ENCODE measurements at regions not wholly inside any gene's neighbourhood (a gene's known extent, or its start where the extent isn't known, plus 50 kb on each side); places are given as distances from the start of the nearest gene placed in this dataset.

- TF ChIP-seq SKIL (IDR thresholded peaks at IDR 0.05; ENCODE audit: low read depth, poor library complexity, severe bottlenecking): no peak
- no peak for TF ChIP-seq BCL11A (IDR thresholded peaks at IDR 0.05; ENCODE audit: low read depth, low read length)
- no peak for TF ChIP-seq NBN (IDR thresholded peaks at IDR 0.05)
- TF ChIP-seq FOS (IDR thresholded peaks at IDR 0.05; ENCODE audit: borderline replicate concordance, extremely low read depth, insufficient read length): no peak
- TF ChIP-seq POLR2AphosphoS5 (IDR thresholded peaks at IDR 0.05; ENCODE audit: low read length): no peak
- TF ChIP-seq HCFC1 (IDR thresholded peaks at IDR 0.05; ENCODE audit: low read length): no peak
- TF ChIP-seq ZNF592 (IDR thresholded peaks at IDR 0.05): no peak
- TF ChIP-seq CUX1 (IDR thresholded peaks at IDR 0.05; ENCODE audit: insufficient replicate concordance, low read depth, low read length): no peak
- TF ChIP-seq NR2F1 (conservative IDR thresholded peaks at IDR 0.05): no peak
Observed at GRCh38 chr5:117209479-117209878, 634.9 kb upstream of the SEMA6A start (continued).

Data from GM12878 (cell line).